Psoas muscle (tissue), 7 donors: ENCODE measurements at regions not wholly inside any gene's neighbourhood (a gene's known extent, or its start where the extent isn't known, plus 50 kb on each side); places are given as distances from the start of the nearest gene placed in this dataset.
"Not testable (repeated sequence)": the region's sequence is repeated elsewhere in the genome, so short reads cannot be mapped to it uniquely, and the experiment has no call there.

Source experiments
- ATAC-seq, 4 donors: fragments of 200-7000 bp; cut with Tn5 transposase; one replicate each; pipeline ENCODE4 v1.9.1; 2020; ENCODE audit warnings: moderate library complexity in 3 of 4, mild to moderate bottlenecking in 2 of 4
- DNase-seq, 2 donors: peaks; one replicate each; pipeline ENCODE4 v3.0.0-alpha.2; 2020
- H3K27ac ChIP-seq: fragments of 200-600 bp; one replicate; pipeline ENCODE4 v1.8.0; 2022
- H3K27me3 ChIP-seq, 3 donors: fragments of 200-600 bp in 1 of 3; one replicate each; pipeline versions ENCODE4 v1.6.1 to v1.8.0; 2013 to 2022; ENCODE audit warnings: low read length in 2 of 3, mild to moderate bottlenecking in 2 of 3, moderate library complexity in 1 of 3; ENCODE audit not compliant: insufficient read depth in 3 of 3
- H3K36me3 ChIP-seq, 2 donors: fragments of 200-600 bp in 1 of 2; one replicate each; pipeline versions ENCODE4 v1.6.1 to v1.8.0; 2013 to 2022; ENCODE audit warnings: low read depth in 1 of 2, mild to moderate bottlenecking in 1 of 2, moderate library complexity in 1 of 2; ENCODE audit not compliant: insufficient read depth in 1 of 2
- H3K4me1 ChIP-seq: fragments of 200-600 bp; one replicate; pipeline ENCODE4 v1.8.0; 2022
- H3K4me3 ChIP-seq: fragments of 200-600 bp; one replicate; pipeline ENCODE4 v1.8.0; 2022; ENCODE audit warnings: mild to moderate bottlenecking
- H3K9me3 ChIP-seq: fragments of 200-600 bp; one replicate; pipeline ENCODE4 v1.8.0; 2022
- CTCF ChIP-seq: fragments of 200-600 bp; IDR thresholded peaks from one replicate; pipeline ENCODE4 v1.8.0; 2022; ENCODE audit warnings: antibody characterized with exemption
- WGBS, 3 donors: extraction: QIAGEN DNeasy Blood & Tissue Kit; methylation state at CpG; one replicate each; pipeline versions ENCODE4 v1.1.6 to v1.1.7; 2013; 5-methylcytosine and 5-hydroxymethylcytosine counted together
- intact Hi-C, 2 donors: fragments of 100-400 bp; cut with DNase I; formaldehyde crosslinking; loops; one replicate each; pipeline versions ENCODE4 v1.11.0 to v1.14.2; 2022
- donor health status: healthy with polysubstance abuse.
- donor health status: DM: no; HTN: no; CAD: no; lungs with moderate emphysema.
- donor health status: Bipolar disorder and iron deficiency.
- donor health status: healthy.
- donor health status: DM: yes; HTN: yes; CAD: no.
- donor health status: DM: no; HTN: no; CAD: no.
- donor health status: DM: yes; HTN: yes; CAD: no.

GRCh38 chr1:221045842-221046831, 166.9 kb downstream of the HLX start:
- H3K9me3 ChIP-seq: no peaks in the 10 kb centered on the region
- no peak overlapping the region for H3K27ac ChIP-seq
- ATAC-seq (no peak), DNase-seq (no peak)
- TF ChIP-seq CTCF: no peak
- H3K27me3 ChIP-seq: no peaks in the 10 kb centered on the region
- H3K4me1 ChIP-seq: peaks cover 3% of the 10 kb centered on the region
- 76 to 82% (median 80%) methylated on average over 5 of the region's 5 CpGs for WGBS, 3 donors
- H3K36me3 ChIP-seq: no peaks in the 10 kb centered on the region
- H3K4me3 ChIP-seq: no peak overlapping the region
- intact Hi-C loops: no loop called here

- H3K27ac ChIP-seq, H3K4me1 ChIP-seq, H3K9me3 ChIP-seq, ATAC-seq, H3K27me3 ChIP-seq, H3K36me3 ChIP-seq, intact Hi-C loops, H3K4me3 ChIP-seq, DNase-seq: not testable (repeated sequence)
- WGBS, 3 donors: 81 to 84% (median 83%) methylated on average over 4 of the region's 4 CpGs
These were observed 172.1 kb downstream of the HLX start for GRCh38 chr1:221051391-221051790.

GRCh38 chr1:221053889-221054288, 174.6 kb downstream of the HLX start:
- no peak overlapping the region for H3K4me3 ChIP-seq
- H3K4me1 ChIP-seq: no peaks in the 10 kb centered on the region
- no peak for TF ChIP-seq CTCF
- intact Hi-C loops: no loop called here
- 42 to 75% (median 56%) methylated on average over 4 of the region's 4 CpGs for WGBS, 3 donors
- no peak for DNase-seq
- H3K27me3 ChIP-seq: no peaks in the 10 kb centered on the region
- H3K36me3 ChIP-seq: no peaks in the 10 kb centered on the region
- H3K27ac ChIP-seq: no peak overlapping the region
- no peak for ATAC-seq
- H3K9me3 ChIP-seq: no peaks in the 10 kb centered on the region

GRCh38 chr1:221059506-221059905, 180.3 kb downstream of the HLX start:
- 43 to 69% (median 51%) methylated on average over 1 of the region's 1 CpG for WGBS, 3 donors

More at GRCh38 chr1:221059506-221059905, 180.3 kb downstream of the HLX start:
- ATAC-seq (no peak), DNase-seq (no peak)
- Histone ChIP-seq H3K36me3 (no peaks in the 10 kb centered on the region), H3K27me3 (no peaks in the 10 kb centered on the region), H3K27ac (no peak overlapping the region), H3K4me1 (no peaks in the 10 kb centered on the region), H3K9me3 (no peaks in the 10 kb centered on the region), H3K4me3 (no peak overlapping the region)
- intact Hi-C loops: no loop called here
- no peak for TF ChIP-seq CTCF
